ENCODE measurements at regions not wholly inside any gene's neighbourhood (a gene's known extent, or its start where the extent isn't known, plus 50 kb on each side); places are given as distances from the start of the nearest gene placed in this dataset.
A peak's percentile ranks its signal among the peaks of the same experiment; 100 is the strongest.
"Not testable (repeated sequence)": the region's sequence is repeated elsewhere in the genome, so short reads cannot be mapped to it uniquely, and the experiment has no call there.

GRCh38 chr11:24357620-24358410, 139.0 kb upstream of the LUZP2 start:
- no peak for DNase-seq (ENCODE audit: low read depth, low spot score)

- DNase-seq (ENCODE audit: low read depth, low spot score), result no peak
Measured at GRCh38 chr11:24372491-24372890, 124.4 kb upstream of the LUZP2 start.

GRCh38 chr11:24373516-24373915, 123.3 kb upstream of the LUZP2 start:
- DNase-seq (ENCODE audit: low read depth, low spot score), result no peak

DNA sequence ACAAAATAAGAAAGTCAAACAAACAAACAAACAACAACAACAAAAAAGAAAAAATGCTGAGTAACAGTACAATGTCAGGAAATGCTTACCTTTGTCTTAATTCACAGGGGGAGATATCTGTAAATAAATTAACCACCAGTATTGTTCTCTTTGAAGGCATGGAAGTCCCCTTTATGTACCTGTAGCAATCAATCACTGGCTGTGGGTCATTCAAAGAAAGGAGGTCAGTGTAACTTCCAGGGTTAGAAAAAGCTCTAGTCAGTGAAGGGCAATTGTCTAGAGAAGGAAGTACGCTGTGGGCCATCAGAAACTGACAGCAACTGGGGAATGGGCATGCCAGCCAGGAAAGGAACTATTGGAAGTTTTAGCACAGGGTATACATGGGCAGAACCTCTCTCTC, 121.5 kb upstream of the LUZP2 start:
- no peak for DNase-seq (ENCODE audit: low read depth, low spot score)

- DNase-seq (ENCODE audit: low read depth, low spot score), result no peak
Measured at GRCh38 chr11:24375931-24376330, 120.9 kb upstream of the LUZP2 start.

DNA sequence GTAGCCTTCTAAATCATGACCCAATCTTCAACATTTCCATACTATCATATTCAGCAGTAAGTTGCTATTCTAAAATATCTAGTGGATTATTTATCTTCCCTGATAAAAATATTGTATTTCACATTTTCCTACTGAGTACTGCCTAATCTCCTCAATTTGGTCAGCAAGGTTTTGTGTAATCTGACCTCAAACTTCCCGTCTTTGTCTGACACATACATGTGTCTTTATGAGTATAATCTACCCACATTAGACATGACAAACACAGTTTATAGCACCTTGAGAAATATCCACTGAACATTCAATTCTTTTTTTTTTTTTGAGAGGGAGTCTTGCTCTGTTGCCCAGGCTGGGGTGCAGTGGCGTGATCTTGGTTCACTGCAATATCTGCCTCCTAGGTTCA, 113.7 kb upstream of the LUZP2 start:
- DNase-seq (ENCODE audit: low read depth, low spot score), result no peak

- DNase-seq (ENCODE audit: low read depth, low spot score), result no peak
Measured at GRCh38 chr11:24384240-24384639, 112.6 kb upstream of the LUZP2 start.

GRCh38 chr11:24386546-24387397, 110.1 kb upstream of the LUZP2 start:
- DNase-seq (ENCODE audit: low read depth, low spot score), result peak; percentile 7

DNA sequence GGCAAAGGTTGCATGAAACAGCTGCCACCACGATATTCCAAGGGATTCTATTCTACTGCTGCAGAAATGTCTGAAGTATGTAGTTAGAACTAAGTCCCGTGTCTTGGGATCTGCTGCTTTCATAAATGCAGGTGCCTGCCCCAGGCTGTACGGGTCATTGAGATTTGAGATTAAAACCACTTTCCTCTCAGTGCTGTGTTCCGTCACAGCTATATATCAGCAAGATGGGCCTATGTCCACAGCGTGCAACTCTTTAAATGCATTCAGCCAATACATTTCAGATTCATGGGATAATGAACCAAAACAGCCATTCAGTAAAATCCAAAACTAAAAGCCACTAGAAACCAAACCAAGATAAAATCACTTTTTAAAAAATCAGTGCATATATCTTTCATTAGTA, 107.3 kb upstream of the LUZP2 start:
- no peak for DNase-seq (ENCODE audit: low read depth, low spot score)

GRCh38 chr11:24390016-24390415, 106.8 kb upstream of the LUZP2 start:
- no peak for DNase-seq (ENCODE audit: low read depth, low spot score)

DNA sequence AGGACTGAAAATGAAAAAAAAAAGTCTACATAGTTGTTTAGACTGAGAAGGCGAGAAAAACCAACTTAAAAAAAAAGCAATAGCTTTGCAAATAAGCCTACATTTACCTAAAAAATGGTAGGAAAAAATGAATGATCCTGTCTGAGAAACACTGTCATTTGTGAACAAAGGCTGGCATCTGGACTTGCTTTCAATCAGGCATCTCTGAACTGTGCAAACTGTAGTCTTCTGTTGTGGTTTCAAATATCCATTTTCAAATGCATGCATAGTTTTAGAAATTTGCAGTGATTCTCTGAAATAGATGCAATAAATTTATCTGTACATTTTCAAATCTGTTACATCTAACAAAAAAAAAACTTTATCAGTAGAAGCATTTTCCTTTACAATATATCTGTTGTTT, 106.1 kb upstream of the LUZP2 start:
- no peak for DNase-seq (ENCODE audit: low read depth, low spot score)

DNA sequence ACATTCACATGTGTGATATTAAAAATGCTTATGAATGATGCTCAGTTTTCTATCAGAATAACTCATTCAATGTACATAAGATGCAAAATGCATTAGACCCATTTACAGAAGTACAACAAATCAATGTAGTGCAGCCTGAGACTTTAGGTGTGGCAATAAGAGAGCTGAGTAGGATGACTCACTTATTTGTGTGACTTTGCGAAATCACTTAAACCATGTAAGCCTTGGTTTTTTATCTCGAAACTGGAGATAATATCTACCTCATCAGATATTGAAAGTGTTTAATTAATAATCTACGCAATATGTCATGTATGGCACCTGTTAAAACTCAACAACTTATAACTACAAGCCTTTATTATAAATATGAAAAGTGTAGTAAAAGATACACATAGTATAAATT, 105.7 kb upstream of the LUZP2 start:
- no peak for DNase-seq (ENCODE audit: low read depth, low spot score)

GRCh38 chr11:24400059-24400665, 96.7 kb upstream of the LUZP2 start:
- no peak for DNase-seq (ENCODE audit: low read depth, low spot score)

DNA sequence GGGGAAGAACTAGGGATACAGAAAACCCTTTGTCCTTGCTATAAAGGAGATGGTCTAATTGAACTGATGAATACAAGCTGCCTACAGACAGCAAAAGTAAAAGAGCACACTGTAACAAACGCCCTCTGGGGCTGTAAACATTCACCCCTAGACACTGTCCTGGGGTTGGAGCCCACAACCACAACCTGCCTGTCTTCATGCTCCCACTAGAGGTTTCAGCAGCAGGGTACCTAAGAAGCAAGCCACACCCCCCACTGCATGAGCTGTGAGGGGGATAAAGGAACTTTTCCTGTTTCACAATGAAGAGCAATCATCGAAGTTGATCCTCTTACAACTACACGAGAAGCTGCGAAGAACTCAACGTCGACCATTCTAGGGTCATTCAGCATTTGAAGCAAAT, 90.5 kb upstream of the LUZP2 start:
- no peak for DNase-seq (ENCODE audit: low read depth, low spot score)

- DNase-seq (ENCODE audit: low read depth, low spot score), result no peak
Measured at GRCh38 chr11:24406980-24407379, 89.9 kb upstream of the LUZP2 start.

DNA sequence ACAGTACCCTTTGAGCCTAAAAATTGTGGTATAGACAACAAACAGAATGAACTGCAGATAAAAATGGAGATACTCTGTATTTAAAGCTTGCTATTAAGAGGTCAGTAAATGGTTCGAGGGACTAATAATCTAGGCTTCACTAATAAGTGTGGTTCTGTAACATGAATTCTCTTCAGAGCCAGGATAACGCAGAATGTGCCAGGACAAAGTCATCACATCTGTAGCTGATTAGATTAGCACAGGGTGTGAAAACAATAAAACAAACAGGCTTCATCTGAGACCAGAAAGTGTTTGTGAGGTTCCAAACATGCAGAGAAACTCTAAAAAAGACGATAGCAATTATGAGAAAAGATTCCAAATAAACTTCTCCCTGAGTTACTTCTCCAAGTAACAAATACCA, 89.1 kb upstream of the LUZP2 start:
- DNase-seq (ENCODE audit: low read depth, low spot score), result no peak

DNA sequence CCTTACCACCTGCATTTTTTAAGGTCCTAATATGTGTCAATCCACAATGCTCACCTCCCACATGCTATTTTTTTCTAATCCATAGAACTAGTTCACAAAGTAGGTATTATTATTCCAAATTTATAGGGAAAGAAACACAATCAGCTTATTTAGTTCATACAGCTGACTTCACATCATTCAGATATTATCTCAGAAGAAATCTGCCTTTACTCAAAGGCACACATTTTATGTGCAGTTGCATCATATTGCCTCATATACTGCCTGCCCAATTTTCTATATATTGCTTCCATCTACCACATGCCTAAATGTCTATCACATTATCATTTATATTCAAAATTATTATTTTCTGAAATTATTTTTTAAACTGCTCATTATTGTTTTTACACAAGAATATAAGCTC, 88.7 kb upstream of the LUZP2 start:
- no peak for DNase-seq (ENCODE audit: low read depth, low spot score)

- DNase-seq (ENCODE audit: low read depth, low spot score), result no peak
Measured at GRCh38 chr11:24411791-24412190, 85.1 kb upstream of the LUZP2 start.

DNA sequence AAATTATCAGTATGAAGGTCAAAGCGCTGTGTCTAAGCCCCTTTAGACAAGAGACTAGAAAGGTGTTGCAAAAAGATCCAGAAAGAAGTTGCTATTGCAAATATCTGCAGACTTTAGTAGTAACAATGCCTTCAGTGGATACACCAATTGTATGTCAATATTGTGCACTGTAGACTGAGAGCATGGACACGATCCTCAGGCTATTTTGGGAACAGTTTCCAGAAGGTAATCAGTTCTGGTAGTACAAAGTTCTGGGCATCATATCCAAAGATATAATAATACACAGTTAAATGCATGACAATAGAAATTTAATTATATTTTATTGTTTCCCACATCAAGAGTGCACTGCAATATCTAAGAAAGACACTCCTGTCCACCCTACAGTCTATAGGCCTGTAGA, 84.1 kb upstream of the LUZP2 start:
- DNase-seq (ENCODE audit: low read depth, low spot score), result no peak

DNA sequence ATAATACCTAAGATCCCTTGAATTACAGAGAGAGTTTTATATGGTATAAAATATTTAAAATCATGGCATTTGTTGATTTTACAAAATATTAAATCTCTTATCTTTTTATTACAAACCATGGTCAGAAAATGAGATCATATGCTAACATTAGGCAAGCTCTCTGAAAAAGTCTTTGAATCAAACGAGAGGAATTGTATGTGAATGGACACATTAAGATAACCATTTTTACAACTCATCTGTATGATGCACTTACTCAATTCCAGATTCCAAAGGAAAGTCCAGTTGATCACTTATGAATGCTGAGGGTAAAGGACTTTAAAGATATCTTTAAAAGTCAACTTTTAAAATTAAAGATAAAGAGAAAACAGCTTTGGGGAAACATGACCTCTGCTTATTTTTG, 83.5 kb upstream of the LUZP2 start:
- no peak for DNase-seq (ENCODE audit: low read depth, low spot score)

- DNase-seq (ENCODE audit: low read depth, low spot score), result not testable (repeated sequence)
Measured at GRCh38 chr11:24415955-24416636, 80.8 kb upstream of the LUZP2 start.

DNA sequence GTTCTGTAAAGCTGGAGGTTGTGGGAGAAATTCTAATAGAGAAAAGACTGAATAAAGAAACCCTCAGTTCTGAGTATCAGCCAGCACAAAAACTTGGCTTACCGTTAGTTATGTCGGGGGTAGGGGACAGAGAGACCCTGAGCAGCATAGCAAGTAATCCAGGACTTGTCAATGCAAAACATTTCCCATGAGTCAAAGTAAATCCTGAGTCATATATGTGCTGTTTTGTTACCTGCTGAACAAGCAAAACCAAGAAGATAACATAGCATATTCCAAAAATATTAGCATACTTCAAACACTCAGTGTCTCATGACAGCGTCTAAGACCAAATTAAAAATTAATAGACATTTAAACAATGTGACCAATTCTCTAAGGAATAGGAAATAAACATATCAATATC, 75.1 kb upstream of the LUZP2 start:
- no peak for DNase-seq (ENCODE audit: low read depth, low spot score)
